IMR-90 (cell line): ENCODE measurements at regions not wholly inside any gene's neighbourhood (a gene's known extent, or its start where the extent isn't known, plus 50 kb on each side); places are given as distances from the start of the nearest gene placed in this dataset.

Experiments used
- CHD1 ChIP-seq: IDR thresholded peaks from 2 replicates; pipeline ENCODE4 v1.6.1; 2012; ENCODE audit warnings: low read depth, low read length, improper control_type of control experiment
- FOS ChIP-seq: fragments of 150-350 bp; IDR thresholded peaks from 2 replicates; pipeline ENCODE4 v1.6.1; 2016; ENCODE audit warnings: low read depth, low read length
- MAFK ChIP-seq: IDR thresholded peaks from 2 replicates; pipeline ENCODE4 v1.6.1; 2012; ENCODE audit warnings: low read depth, low read length, improper control_type of control experiment
- POLR2A ChIP-seq: IDR thresholded peaks from 2 replicates; pipeline ENCODE4 v1.6.1; 2012; ENCODE audit warnings: mild to moderate bottlenecking, low read depth, low read length
- RAD21 ChIP-seq: IDR thresholded peaks from 2 replicates; pipeline ENCODE4 v1.6.1; 2012; ENCODE audit warnings: low read length, improper control_type of control experiment
- RFX5 ChIP-seq: IDR thresholded peaks from 2 replicates; pipeline ENCODE4 v1.8.0; 2012; ENCODE audit warnings: low read depth, mild to moderate bottlenecking, low read length, moderate library complexity
- TF ChIP-seq, protein P1 (sequence below): conservative IDR thresholded peaks from 2 replicates; pipeline ENCODE4 v1.5.1; 2012; ENCODE audit warnings: mild to moderate bottlenecking, low read depth, low read length, improper control_type of control experiment
- TF ChIP-seq, protein P2 (sequence below): fragments of 150-350 bp; IDR thresholded peaks from 2 replicates; pipeline ENCODE4 v1.6.1; 2017; ENCODE audit warnings: mild to moderate bottlenecking, antibody characterized with exemption, low read length, low read depth

DNA sequence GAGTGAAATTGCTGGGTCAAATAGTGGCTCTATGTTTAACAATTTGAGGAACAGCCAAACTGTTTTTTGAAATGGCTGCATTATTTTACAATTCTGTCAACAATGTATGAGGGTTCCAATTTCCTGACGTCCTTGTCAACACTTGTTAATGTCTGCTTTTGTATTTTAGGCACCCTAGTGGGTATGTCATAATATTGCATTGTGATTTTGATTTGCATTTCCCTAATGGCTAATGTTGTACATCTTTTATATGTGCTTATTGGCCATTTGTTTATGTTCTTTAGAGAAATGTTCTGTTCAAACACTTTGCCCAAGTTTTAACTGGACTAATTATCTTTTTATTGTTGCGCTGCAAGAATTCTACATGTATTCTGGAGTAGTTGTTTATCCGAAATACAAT, 93.2 kb downstream of the GPR65 start:
- TF ChIP-seq, protein P1, sequence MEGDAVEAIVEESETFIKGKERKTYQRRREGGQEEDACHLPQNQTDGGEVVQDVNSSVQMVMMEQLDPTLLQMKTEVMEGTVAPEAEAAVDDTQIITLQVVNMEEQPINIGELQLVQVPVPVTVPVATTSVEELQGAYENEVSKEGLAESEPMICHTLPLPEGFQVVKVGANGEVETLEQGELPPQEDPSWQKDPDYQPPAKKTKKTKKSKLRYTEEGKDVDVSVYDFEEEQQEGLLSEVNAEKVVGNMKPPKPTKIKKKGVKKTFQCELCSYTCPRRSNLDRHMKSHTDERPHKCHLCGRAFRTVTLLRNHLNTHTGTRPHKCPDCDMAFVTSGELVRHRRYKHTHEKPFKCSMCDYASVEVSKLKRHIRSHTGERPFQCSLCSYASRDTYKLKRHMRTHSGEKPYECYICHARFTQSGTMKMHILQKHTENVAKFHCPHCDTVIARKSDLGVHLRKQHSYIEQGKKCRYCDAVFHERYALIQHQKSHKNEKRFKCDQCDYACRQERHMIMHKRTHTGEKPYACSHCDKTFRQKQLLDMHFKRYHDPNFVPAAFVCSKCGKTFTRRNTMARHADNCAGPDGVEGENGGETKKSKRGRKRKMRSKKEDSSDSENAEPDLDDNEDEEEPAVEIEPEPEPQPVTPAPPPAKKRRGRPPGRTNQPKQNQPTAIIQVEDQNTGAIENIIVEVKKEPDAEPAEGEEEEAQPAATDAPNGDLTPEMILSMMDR, result no peak
- TF ChIP-seq CHD1 (no peak), MAFK (no peak), FOS (no peak), POLR2A (no peak), RAD21 (no peak), RFX5 (no peak)
- TF ChIP-seq, protein P2, sequence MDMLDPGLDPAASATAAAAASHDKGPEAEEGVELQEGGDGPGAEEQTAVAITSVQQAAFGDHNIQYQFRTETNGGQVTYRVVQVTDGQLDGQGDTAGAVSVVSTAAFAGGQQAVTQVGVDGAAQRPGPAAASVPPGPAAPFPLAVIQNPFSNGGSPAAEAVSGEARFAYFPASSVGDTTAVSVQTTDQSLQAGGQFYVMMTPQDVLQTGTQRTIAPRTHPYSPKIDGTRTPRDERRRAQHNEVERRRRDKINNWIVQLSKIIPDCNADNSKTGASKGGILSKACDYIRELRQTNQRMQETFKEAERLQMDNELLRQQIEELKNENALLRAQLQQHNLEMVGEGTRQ, result no peak
